HepG2 (cell line): ENCODE measurements at regions not wholly inside any gene's neighbourhood (a gene's known extent, or its start where the extent isn't known, plus 50 kb on each side); places are given as distances from the start of the nearest gene placed in this dataset.

Source experiments
- ATAC-seq: fragments of 200-7000 bp; cut with Tn5 transposase; 3 replicates; pipeline ENCODE4 v1.9.1; 2020; ENCODE audit warnings: mild to moderate bottlenecking, moderate library complexity
- BruUV-seq: library from RNA; stranded (reverse); fragments of 400-500 nt; replicated peaks from 2 replicates; lab custom pipeline; 2021; lab: Mats Ljungman, UMichigan
- CTCF ChIA-PET: fragments of 300-600 bp; formaldehyde crosslinking; extraction: SDS; loops from one replicate; lab custom pipeline; 2021; ENCODE audit warnings: low total read pairs, inconsistent platforms, low intra/inter-chr PET ratio; lab: Yijun Ruan, JAX
- POLR2A ChIA-PET: fragments of 350-600 bp; sonication (Branson Sonifier 250); formaldehyde crosslinking; loops from one replicate; lab custom pipeline; 2020; ENCODE audit warnings: antibody characterized with exemption, inconsistent platforms; lab: Yijun Ruan, JAX
- DNase-seq: peaks from one replicate; pipeline ENCODE4 v3.0.0-alpha.2; 2015; ENCODE audit warnings: low spot score
- FAIRE-seq: peaks from 3 replicates; lab custom pipeline; 2011; peaks lifted over from hg19 to GRCh38; lab: Jason Lieb, UNC
- H2AFZ ChIP-seq: one replicate; pipeline ENCODE4 v1.6.1; 2011; ENCODE audit warnings: low read length, inconsistent platforms
- H3K27ac ChIP-seq: fragments of 300-600 bp; 3 replicates; pipeline ENCODE4 v1.8.0; 2011; ENCODE audit warnings: mixed run types, mild to moderate bottlenecking, mixed read lengths, low read length, inconsistent platforms; ENCODE audit not compliant: insufficient read depth; ENCODE audit errors: extremely low read length
- H3K27me3 ChIP-seq, 2 experiments: fragments of 200-600 bp in 1 of 2; 2 replicates in 1 of 2; 3 replicates in 1 of 2; pipeline versions ENCODE4 v1.6.0 to v1.8.0; 2011; ENCODE audit warnings: low read length in 2 of 2, mild to moderate bottlenecking in 2 of 2, moderate library complexity in 2 of 2, inconsistent platforms in 1 of 2; ENCODE audit not compliant: insufficient read depth in 2 of 2, control insufficient read depth in 1 of 2
- H3K36me3 ChIP-seq, 2 experiments: fragments of 200-600 bp in 1 of 2; replicated peaks in 1 of 2; 2 replicates in 1 of 2; 3 replicates in 1 of 2; pipeline versions ENCODE4 v1.5.1 to v1.8.0; 2011; ENCODE audit warnings: low read length in 2 of 2, inconsistent platforms in 1 of 2; ENCODE audit not compliant: insufficient read depth in 2 of 2, control insufficient read depth in 1 of 2
- H3K4me1 ChIP-seq: 2 replicates; pipeline ENCODE4 v1.5.1; 2012; ENCODE audit warnings: low read length, inconsistent platforms; ENCODE audit not compliant: insufficient read depth
- H3K4me2 ChIP-seq: 2 replicates; pipeline ENCODE4 v1.6.0; 2011; ENCODE audit warnings: low read depth, low read length, inconsistent platforms
- H3K4me3 ChIP-seq, 3 experiments: fragments of 200-600 bp in 1 of 3; sonication (generic), shearing (Covaris generic) in 1 of 3; replicated peaks in 1 of 3; 2 replicates each; pipeline ENCODE4 v1.5.1; 2011 to 2016; ENCODE audit warnings: low read length in 3 of 3, inconsistent platforms in 2 of 3, low read depth in 2 of 3, mild to moderate bottlenecking in 2 of 3, control low read depth in 1 of 3, mixed read lengths in 1 of 3; ENCODE audit not compliant: insufficient read depth in 1 of 3
- H3K79me2 ChIP-seq: one replicate; pipeline ENCODE4 v1.6.1; 2011; ENCODE audit warnings: low read length, inconsistent platforms; ENCODE audit not compliant: insufficient read depth
- H3K9ac ChIP-seq: 2 replicates; pipeline ENCODE4 v1.6.0; 2011; ENCODE audit warnings: mild to moderate bottlenecking, low read depth, low read length, inconsistent platforms; ENCODE audit not compliant: insufficient read depth
- H3K9me3 ChIP-seq: 2 replicates; pipeline ENCODE4 v1.5.1; 2012; ENCODE audit warnings: mild to moderate bottlenecking, low read length
- H4K20me1 ChIP-seq: 2 replicates; pipeline ENCODE4 v1.6.0; 2011; ENCODE audit warnings: inconsistent platforms, mild to moderate bottlenecking, low read length, moderate library complexity; ENCODE audit not compliant: insufficient read depth
- KLF13 ChIP-seq: sonication (generic); formaldehyde crosslinking; IDR thresholded peaks from 2 replicates; pipeline ENCODE4 v1.4.0; 2020; ENCODE audit warnings: mild to moderate bottlenecking, missing genetic modification reagents
- NKX3-1 ChIP-seq: sonication (generic); formaldehyde crosslinking; IDR thresholded peaks from 2 replicates; pipeline ENCODE4 v1.5.0; 2020; ENCODE audit warnings: missing genetic modification reagents
- NR3C1 ChIP-seq: sonication (generic); formaldehyde crosslinking; IDR thresholded peaks from 2 replicates; pipeline ENCODE4 v1.4.0; 2020; ENCODE audit warnings: missing genetic modification reagents
- PAX8 ChIP-seq: sonication (generic); formaldehyde crosslinking; IDR thresholded peaks from 2 replicates; pipeline ENCODE4 v1.8.0; 2022; ENCODE audit warnings: mild to moderate bottlenecking, missing genetic modification reagents, borderline replicate concordance
- RBFOX2 ChIP-seq: fragments of 200-400 bp; formaldehyde crosslinking; IDR thresholded peaks from 2 replicates; pipeline ENCODE4 v1.6.1; 2017; ENCODE audit warnings: low read depth, mild to moderate bottlenecking, low read length
- TCF12 ChIP-seq, 2 experiments: fragments of 450-650 bp in 1 of 2; sonication (generic) in 1 of 2; formaldehyde crosslinking in 1 of 2; IDR thresholded peaks; 2 replicates each; pipeline versions ENCODE4 v1.6.1 to v1.8.0; 2017 to 2022; ENCODE audit warnings: antibody characterized with exemption in 1 of 2, mild to moderate bottlenecking in 1 of 2, missing genetic modification reagents in 1 of 2, moderate library complexity in 1 of 2
- TCF7L2 ChIP-seq: IDR thresholded peaks from 2 replicates; pipeline ENCODE4 v1.6.1; 2011; ENCODE audit warnings: mild to moderate bottlenecking, low read depth, low read length, moderate library complexity
- ZFP82 ChIP-seq: sonication (generic); formaldehyde crosslinking; IDR thresholded peaks from 2 replicates; pipeline ENCODE4 v1.5.1; 2020; ENCODE audit warnings: mild to moderate bottlenecking, missing genetic modification reagents, borderline replicate concordance
- ZNF713 ChIP-seq: sonication (generic); formaldehyde crosslinking; IDR thresholded peaks from 2 replicates; pipeline ENCODE4 v1.4.0; 2020; ENCODE audit warnings: mild to moderate bottlenecking, missing genetic modification reagents
- ZNF792 ChIP-seq: IDR thresholded peaks from 2 replicates; pipeline ENCODE4 v1.6.1; 2016
- ZNF879 ChIP-seq: sonication (generic); formaldehyde crosslinking; IDR thresholded peaks from 2 replicates; pipeline ENCODE4 v1.8.1; 2023; ENCODE audit warnings: missing genetic modification reagents
- ZSCAN9 ChIP-seq: IDR thresholded peaks from 2 replicates; pipeline ENCODE4 v1.6.1; 2016; ENCODE audit warnings: borderline replicate concordance
- WGBS: methylation state at CpG from one replicate; pipeline ENCODE4 v1.1.6; 2017; ENCODE audit warnings: low lambda C conversion rate; 5-methylcytosine and 5-hydroxymethylcytosine counted together
- in situ Hi-C: cut with HindIII; loops from 2 replicates; pipeline ENCODE4 v1.10.0; 2017; ENCODE audit warnings: low pct_unique_long_range_greater_than_20kb; ENCODE audit not compliant: extremely low pct_ligation_motif_present
- intact Hi-C: fragments of 100-400 bp; cut with micrococcal nuclease; formaldehyde crosslinking; loops from one replicate; pipeline ENCODE4 v1.10.0; 2022; ENCODE audit not compliant: unreplicated experiment
- TF ChIP-seq, protein P1 (sequence below): sonication (generic); formaldehyde crosslinking; conservative IDR thresholded peaks from 2 replicates; pipeline ENCODE4 v1.8.1; 2023; ENCODE audit warnings: missing genetic modification reagents
- TF ChIP-seq, protein P2 (sequence below): IDR thresholded peaks from 2 replicates; pipeline ENCODE4 v1.4.0; 2020; ENCODE audit warnings: mild to moderate bottlenecking, missing genetic modification reagents
- TF ChIP-seq, protein P3 (sequence below): sonication (generic); formaldehyde crosslinking; IDR thresholded peaks from 2 replicates; pipeline ENCODE4 v1.8.0; 2022; ENCODE audit warnings: mild to moderate bottlenecking, missing genetic modification reagents, moderate library complexity

DNA sequence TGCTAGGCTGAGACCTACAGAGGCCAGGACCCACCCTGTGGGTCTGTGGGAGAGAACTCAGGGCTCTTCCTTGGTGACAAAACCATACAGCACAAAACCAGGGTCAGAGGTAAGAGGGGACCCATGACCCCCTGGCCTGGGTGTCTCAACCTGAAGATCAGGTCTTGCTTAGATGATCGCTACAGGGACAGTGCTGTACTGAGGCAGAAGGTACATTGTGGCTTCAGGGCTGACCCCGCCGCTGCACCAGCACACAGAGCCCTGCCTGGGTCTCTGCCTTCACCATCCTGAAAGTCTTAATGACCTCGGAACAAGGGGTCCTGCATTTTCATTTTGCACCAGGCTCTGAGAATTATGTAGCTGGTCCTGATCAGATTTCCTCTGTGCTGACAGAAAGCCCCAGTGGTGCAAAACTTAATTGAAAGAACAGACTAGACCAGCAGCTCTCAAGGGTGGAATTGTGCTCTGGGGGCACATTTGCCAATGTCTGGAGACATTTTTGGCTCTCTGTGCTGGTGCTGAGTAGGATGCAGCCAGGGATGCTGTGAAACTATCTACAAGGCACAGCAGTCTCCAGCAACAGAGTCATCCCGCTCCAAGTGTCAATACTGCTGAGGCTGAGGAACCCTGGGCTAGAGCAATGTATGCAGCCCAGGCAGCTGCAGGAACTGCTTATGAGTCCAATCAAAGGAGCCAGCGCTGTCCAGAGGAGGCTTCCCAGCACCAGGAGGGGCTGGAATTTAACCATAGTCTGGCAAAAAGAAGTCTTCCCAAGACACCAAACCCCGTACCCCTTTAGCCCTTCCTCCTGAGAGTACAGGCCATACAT is 254.9 kb downstream of the ERMARD start:
- CTCF ChIA-PET: no interaction called here
- ATAC-seq: no peak
- Histone ChIP-seq H3K9ac (no peak overlapping the region), H2AFZ (no peak overlapping the region), H3K4me1 (no peaks in the 10 kb centered on the region), H3K27ac (no peak overlapping the region), H3K27me3 (peaks cover 6 to 41% of the 10 kb centered on the region in 2 experiments), H3K36me3 (no peaks in the 10 kb centered on the region), H3K9me3 (peaks cover 43% of the 10 kb centered on the region), H4K20me1 (no peaks in the 10 kb centered on the region), H3K79me2 (no peaks in the 10 kb centered on the region), H3K4me2 (no peak overlapping the region), H3K4me3 (no peak overlapping the region)
- POLR2A ChIA-PET: no interaction called here
- 33% methylated on average over 3 of the region's 7 CpGs for WGBS
- no peak for DNase-seq
- no peak for FAIRE-seq
- no TSS peak for BruUV-seq
- TF ChIP-seq ZSCAN9 (no peak), ZFP82 (CRISPR knock-in tag) (no peak), ZNF713 (no peak), KLF13 (CRISPR knock-in tag) (no peak), ZNF792 (CRISPR knock-in tag) (no peak), TCF12 (IDR thresholded peaks at IDR 0.05) (no peak), TCF12 (CRISPR knock-in tag; IDR thresholded peaks at IDR 0.05) (no peak), NKX3-1 (no peak), PAX8 (no peak), RBFOX2 (no peak), NR3C1 (CRISPR knock-in tag) (no peak), TCF7L2 (no peak), ZNF879 (CRISPR knock-in tag) (no peak)
- TF ChIP-seq, protein P1, sequence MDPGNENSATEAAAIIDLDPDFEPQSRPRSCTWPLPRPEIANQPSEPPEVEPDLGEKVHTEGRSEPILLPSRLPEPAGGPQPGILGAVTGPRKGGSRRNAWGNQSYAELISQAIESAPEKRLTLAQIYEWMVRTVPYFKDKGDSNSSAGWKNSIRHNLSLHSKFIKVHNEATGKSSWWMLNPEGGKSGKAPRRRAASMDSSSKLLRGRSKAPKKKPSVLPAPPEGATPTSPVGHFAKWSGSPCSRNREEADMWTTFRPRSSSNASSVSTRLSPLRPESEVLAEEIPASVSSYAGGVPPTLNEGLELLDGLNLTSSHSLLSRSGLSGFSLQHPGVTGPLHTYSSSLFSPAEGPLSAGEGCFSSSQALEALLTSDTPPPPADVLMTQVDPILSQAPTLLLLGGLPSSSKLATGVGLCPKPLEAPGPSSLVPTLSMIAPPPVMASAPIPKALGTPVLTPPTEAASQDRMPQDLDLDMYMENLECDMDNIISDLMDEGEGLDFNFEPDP (CRISPR knock-in tag): no peak
- TF ChIP-seq, protein P2, sequence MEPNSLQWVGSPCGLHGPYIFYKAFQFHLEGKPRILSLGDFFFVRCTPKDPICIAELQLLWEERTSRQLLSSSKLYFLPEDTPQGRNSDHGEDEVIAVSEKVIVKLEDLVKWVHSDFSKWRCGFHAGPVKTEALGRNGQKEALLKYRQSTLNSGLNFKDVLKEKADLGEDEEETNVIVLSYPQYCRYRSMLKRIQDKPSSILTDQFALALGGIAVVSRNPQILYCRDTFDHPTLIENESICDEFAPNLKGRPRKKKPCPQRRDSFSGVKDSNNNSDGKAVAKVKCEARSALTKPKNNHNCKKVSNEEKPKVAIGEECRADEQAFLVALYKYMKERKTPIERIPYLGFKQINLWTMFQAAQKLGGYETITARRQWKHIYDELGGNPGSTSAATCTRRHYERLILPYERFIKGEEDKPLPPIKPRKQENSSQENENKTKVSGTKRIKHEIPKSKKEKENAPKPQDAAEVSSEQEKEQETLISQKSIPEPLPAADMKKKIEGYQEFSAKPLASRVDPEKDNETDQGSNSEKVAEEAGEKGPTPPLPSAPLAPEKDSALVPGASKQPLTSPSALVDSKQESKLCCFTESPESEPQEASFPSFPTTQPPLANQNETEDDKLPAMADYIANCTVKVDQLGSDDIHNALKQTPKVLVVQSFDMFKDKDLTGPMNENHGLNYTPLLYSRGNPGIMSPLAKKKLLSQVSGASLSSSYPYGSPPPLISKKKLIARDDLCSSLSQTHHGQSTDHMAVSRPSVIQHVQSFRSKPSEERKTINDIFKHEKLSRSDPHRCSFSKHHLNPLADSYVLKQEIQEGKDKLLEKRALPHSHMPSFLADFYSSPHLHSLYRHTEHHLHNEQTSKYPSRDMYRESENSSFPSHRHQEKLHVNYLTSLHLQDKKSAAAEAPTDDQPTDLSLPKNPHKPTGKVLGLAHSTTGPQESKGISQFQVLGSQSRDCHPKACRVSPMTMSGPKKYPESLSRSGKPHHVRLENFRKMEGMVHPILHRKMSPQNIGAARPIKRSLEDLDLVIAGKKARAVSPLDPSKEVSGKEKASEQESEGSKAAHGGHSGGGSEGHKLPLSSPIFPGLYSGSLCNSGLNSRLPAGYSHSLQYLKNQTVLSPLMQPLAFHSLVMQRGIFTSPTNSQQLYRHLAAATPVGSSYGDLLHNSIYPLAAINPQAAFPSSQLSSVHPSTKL (CRISPR knock-in tag): no peak
- TF ChIP-seq, protein P3, sequence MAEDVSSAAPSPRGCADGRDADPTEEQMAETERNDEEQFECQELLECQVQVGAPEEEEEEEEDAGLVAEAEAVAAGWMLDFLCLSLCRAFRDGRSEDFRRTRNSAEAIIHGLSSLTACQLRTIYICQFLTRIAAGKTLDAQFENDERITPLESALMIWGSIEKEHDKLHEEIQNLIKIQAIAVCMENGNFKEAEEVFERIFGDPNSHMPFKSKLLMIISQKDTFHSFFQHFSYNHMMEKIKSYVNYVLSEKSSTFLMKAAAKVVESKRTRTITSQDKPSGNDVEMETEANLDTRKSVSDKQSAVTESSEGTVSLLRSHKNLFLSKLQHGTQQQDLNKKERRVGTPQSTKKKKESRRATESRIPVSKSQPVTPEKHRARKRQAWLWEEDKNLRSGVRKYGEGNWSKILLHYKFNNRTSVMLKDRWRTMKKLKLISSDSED (CRISPR knock-in tag): no peak
- in situ Hi-C loops (no loop called here), intact Hi-C loops (no loop called here)
